Fibroblast of upper back skin (primary cell): ENCODE measurements at regions not wholly inside any gene's neighbourhood (a gene's known extent, or its start where the extent isn't known, plus 50 kb on each side); places are given as distances from the start of the nearest gene placed in this dataset.
A peak's percentile ranks its signal among the peaks of the same experiment; 100 is the strongest.
"Not testable (repeated sequence)": the region's sequence is repeated elsewhere in the genome, so short reads cannot be mapped to it uniquely, and the experiment has no call there.

Source experiments
- DNase-seq: peaks from one replicate; pipeline ENCODE4 v3.0.0-alpha.2; 2013

GRCh38 chr11:115611343-115611742, 107.1 kb upstream of the CADM1 start:
- DNase-seq = no peak

- no peak for DNase-seq
Measured at GRCh38 chr11:115610908-115611307, 106.7 kb upstream of the CADM1 start.

GRCh38 chr11:115610234-115610633, 106.0 kb upstream of the CADM1 start:
- DNase-seq = not testable (repeated sequence)

- no peak for DNase-seq
Measured at GRCh38 chr11:115608976-115609375, 104.8 kb upstream of the CADM1 start.

- DNase-seq = peak; percentile 90
Measured at GRCh38 chr11:115607621-115608221, 103.5 kb upstream of the CADM1 start.

- peak; percentile 87 for DNase-seq
Measured at GRCh38 chr11:115606498-115607220, 102.4 kb upstream of the CADM1 start.

- DNase-seq = no peak
Measured at GRCh38 chr11:115605871-115606497, 101.8 kb upstream of the CADM1 start.

GRCh38 chr11:115605397-115605796, 101.2 kb upstream of the CADM1 start:
- not testable (repeated sequence) for DNase-seq

- DNase-seq = no peak
Measured at GRCh38 chr11:115599125-115599524, 94.9 kb upstream of the CADM1 start.

GRCh38 chr11:115598257-115598901, 94.2 kb upstream of the CADM1 start:
- DNase-seq = no peak

GRCh38 chr11:115591380-115591779, 87.2 kb upstream of the CADM1 start:
- DNase-seq = no peak

- DNase-seq = no peak
Measured at GRCh38 chr11:115590254-115590653, 86.0 kb upstream of the CADM1 start.

- DNase-seq = no peak
Measured at GRCh38 chr11:115587718-115588342, 83.6 kb upstream of the CADM1 start.

GRCh38 chr11:115585361-115586024, 81.3 kb upstream of the CADM1 start:
- no peak for DNase-seq

- DNase-seq = peak; percentile 27
Measured at GRCh38 chr11:115581871-115582639, 77.8 kb upstream of the CADM1 start.

- DNase-seq = peak; percentile 7
Measured at GRCh38 chr11:115580927-115581680, 76.9 kb upstream of the CADM1 start.

- no peak for DNase-seq
Measured at GRCh38 chr11:115580416-115580815, 76.2 kb upstream of the CADM1 start.

- no peak for DNase-seq
Measured at GRCh38 chr11:115579181-115579825, 75.1 kb upstream of the CADM1 start.

- DNase-seq = no peak
Measured at GRCh38 chr11:115578275-115578674, 74.1 kb upstream of the CADM1 start.

- DNase-seq = no peak
Measured at GRCh38 chr11:115577701-115578100, 73.5 kb upstream of the CADM1 start.
